OCI-LY7 (cell line): ENCODE measurements at regions not wholly inside any gene's neighbourhood (a gene's known extent, or its start where the extent isn't known, plus 50 kb on each side); places are given as distances from the start of the nearest gene placed in this dataset.

Experiments used
- BruUV-seq: library from RNA; stranded (reverse); fragments of 400-500 nt; replicated peaks from 2 replicates; lab custom pipeline; 2021; lab: Mats Ljungman, UMichigan
- CTCF ChIA-PET: fragments of 300-600 bp; sonication (Branson Sonifier 250); formaldehyde crosslinking; loops from one replicate; lab custom pipeline; 2022; ENCODE audit warnings: antibody characterized with exemption; ENCODE audit not compliant: unreplicated experiment; lab: Charles Lee
- POLR2A ChIA-PET: fragments of 300-600 bp; sonication (Branson Sonifier 250); formaldehyde crosslinking; loops from one replicate; lab custom pipeline; 2022; ENCODE audit warnings: antibody characterized with exemption; lab: Charles Lee
- DNase-seq: peaks from one replicate; pipeline ENCODE4 v3.0.0-alpha.2; 2015; ENCODE audit warnings: low spot score
- H2AFZ ChIP-seq: fragments of 200-600 bp; sonication (generic), shearing (Covaris generic); 2 replicates; pipeline ENCODE4 v1.6.1; 2014; ENCODE audit warnings: mild to moderate bottlenecking, antibody characterized with exemption, low read length, moderate library complexity
- H3K27ac ChIP-seq: fragments of 200-600 bp; sonication (generic); 2 replicates; pipeline ENCODE4 v1.5.1; 2014; ENCODE audit warnings: mixed run types, low read depth, mild to moderate bottlenecking, moderate library complexity, low read length, inconsistent platforms; ENCODE audit not compliant: poor library complexity, severe bottlenecking
- H3K36me3 ChIP-seq: fragments of 200-600 bp; sonication (generic); 2 replicates; pipeline ENCODE4 v1.6.1; 2014; ENCODE audit warnings: mild to moderate bottlenecking, antibody characterized with exemption, low read length, moderate library complexity, mixed read lengths; ENCODE audit not compliant: insufficient read depth
- H3K4me1 ChIP-seq: fragments of 200-600 bp; sonication (generic); 2 replicates; pipeline ENCODE4 v1.5.1; 2014; ENCODE audit warnings: mild to moderate bottlenecking, low read length; ENCODE audit not compliant: insufficient read depth, poor library complexity, severe bottlenecking
- H3K4me2 ChIP-seq: fragments of 200-600 bp; sonication (generic); 2 replicates; pipeline ENCODE4 v1.6.1; 2014; ENCODE audit warnings: mild to moderate bottlenecking, low read length
- H3K4me3 ChIP-seq: fragments of 200-600 bp; sonication (generic); 2 replicates; pipeline ENCODE4 v1.5.1; 2014; ENCODE audit warnings: mild to moderate bottlenecking, low read depth, low read length; ENCODE audit not compliant: poor library complexity, severe bottlenecking
- H3K79me2 ChIP-seq: fragments of 200-600 bp; sonication (generic); 2 replicates; pipeline ENCODE4 v1.6.1; 2016; ENCODE audit warnings: low read depth, mild to moderate bottlenecking, low read length, moderate library complexity, mixed read lengths; ENCODE audit not compliant: insufficient read depth
- H3K9me2 ChIP-seq: fragments of 200-600 bp; sonication (generic); 2 replicates; pipeline ENCODE4 v1.6.1; 2016; ENCODE audit warnings: mild to moderate bottlenecking, low read length, mixed read lengths; ENCODE audit not compliant: insufficient read depth
- H3K9me3 ChIP-seq: fragments of 200-600 bp; sonication (generic); 2 replicates; pipeline ENCODE4 v1.6.1; 2014; ENCODE audit warnings: mild to moderate bottlenecking, mixed run types, low read length, mixed read lengths
- H4K20me1 ChIP-seq: fragments of 200-600 bp; sonication (generic); 2 replicates; pipeline ENCODE4 v1.6.1; 2014; ENCODE audit warnings: mild to moderate bottlenecking, antibody characterized with exemption, low read length, moderate library complexity, mixed read lengths; ENCODE audit not compliant: insufficient read depth
- EZH2phosphoT487 ChIP-seq: fragments of 200-600 bp; sonication (generic); IDR thresholded peaks from 2 replicates; pipeline ENCODE4 v1.6.1; 2018; ENCODE audit warnings: low read depth, borderline replicate concordance, mild to moderate bottlenecking, mixed run types, antibody characterized with exemption, low read length, moderate library complexity, mixed read lengths
- intact Hi-C: fragments of 100-400 bp; cut with micrococcal nuclease; formaldehyde crosslinking; loops from one replicate; pipeline ENCODE4 v1.10.0; 2022; ENCODE audit not compliant: unreplicated experiment
- TF ChIP-seq, protein P1 (sequence below): fragments of 200-600 bp; sonication (generic); conservative IDR thresholded peaks from 2 replicates; pipeline ENCODE4 v1.5.1; 2014; ENCODE audit warnings: mild to moderate bottlenecking, antibody characterized with exemption, low read length, moderate library complexity, mixed read lengths

GRCh38 chr3:103690536-103690935, 1255.7 kb downstream of the ZPLD1 start:
- H2AFZ ChIP-seq, result no peak overlapping the region
- H3K4me3 ChIP-seq, result no peak overlapping the region
- BruUV-seq, result no TSS peak
- H3K36me3 ChIP-seq, result no peaks in the 10 kb centered on the region
- no peaks in the 10 kb centered on the region for H3K9me3 ChIP-seq
- TF ChIP-seq, protein P1, sequence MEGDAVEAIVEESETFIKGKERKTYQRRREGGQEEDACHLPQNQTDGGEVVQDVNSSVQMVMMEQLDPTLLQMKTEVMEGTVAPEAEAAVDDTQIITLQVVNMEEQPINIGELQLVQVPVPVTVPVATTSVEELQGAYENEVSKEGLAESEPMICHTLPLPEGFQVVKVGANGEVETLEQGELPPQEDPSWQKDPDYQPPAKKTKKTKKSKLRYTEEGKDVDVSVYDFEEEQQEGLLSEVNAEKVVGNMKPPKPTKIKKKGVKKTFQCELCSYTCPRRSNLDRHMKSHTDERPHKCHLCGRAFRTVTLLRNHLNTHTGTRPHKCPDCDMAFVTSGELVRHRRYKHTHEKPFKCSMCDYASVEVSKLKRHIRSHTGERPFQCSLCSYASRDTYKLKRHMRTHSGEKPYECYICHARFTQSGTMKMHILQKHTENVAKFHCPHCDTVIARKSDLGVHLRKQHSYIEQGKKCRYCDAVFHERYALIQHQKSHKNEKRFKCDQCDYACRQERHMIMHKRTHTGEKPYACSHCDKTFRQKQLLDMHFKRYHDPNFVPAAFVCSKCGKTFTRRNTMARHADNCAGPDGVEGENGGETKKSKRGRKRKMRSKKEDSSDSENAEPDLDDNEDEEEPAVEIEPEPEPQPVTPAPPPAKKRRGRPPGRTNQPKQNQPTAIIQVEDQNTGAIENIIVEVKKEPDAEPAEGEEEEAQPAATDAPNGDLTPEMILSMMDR, result no peak
- no peak for TF ChIP-seq EZH2phosphoT487
- H3K79me2 ChIP-seq, result no peaks in the 10 kb centered on the region
- H3K4me2 ChIP-seq, result no peak overlapping the region
- DNase-seq, result no peak
- H3K27ac ChIP-seq, result no peak overlapping the region
- no peaks in the 10 kb centered on the region for H4K20me1 ChIP-seq
- ChIA-PET CTCF (no interaction called here), POLR2A (no interaction called here)
- intact Hi-C loops, result no loop called here
- no peaks in the 10 kb centered on the region for H3K4me1 ChIP-seq
- H3K9me2 ChIP-seq, result no peaks in the 10 kb centered on the region

DNA sequence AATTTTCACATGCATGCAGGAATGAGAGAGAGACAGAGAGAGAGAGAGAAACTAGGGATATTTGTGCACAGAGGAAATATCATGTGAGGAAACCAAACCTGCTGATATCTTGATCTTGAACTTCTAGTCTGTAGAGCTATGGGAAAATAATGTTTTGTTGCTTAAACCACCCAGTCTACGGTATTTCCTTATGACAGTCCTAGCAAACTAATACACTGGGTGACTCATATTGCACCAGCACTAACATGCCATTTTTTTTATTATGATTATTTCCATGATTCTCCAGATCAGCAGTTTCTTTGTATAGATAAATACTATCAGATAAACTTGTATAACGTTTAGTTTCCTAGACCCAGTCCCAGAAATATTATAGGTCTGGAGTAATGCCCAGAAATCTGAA, 1259.0 kb downstream of the ZPLD1 start:
- H3K4me3 ChIP-seq, result no peak overlapping the region
- DNase-seq, result no peak
- H3K4me2 ChIP-seq, result no peak overlapping the region
- H3K9me3 ChIP-seq, result no peaks in the 10 kb centered on the region
- H3K4me1 ChIP-seq, result no peaks in the 10 kb centered on the region
- intact Hi-C loops, result no loop called here
- H3K9me2 ChIP-seq, result no peaks in the 10 kb centered on the region
- H4K20me1 ChIP-seq, result no peaks in the 10 kb centered on the region
- H3K79me2 ChIP-seq, result no peaks in the 10 kb centered on the region
- no peak overlapping the region for H2AFZ ChIP-seq
- ChIA-PET CTCF (no interaction called here), POLR2A (no interaction called here)
- BruUV-seq, result no TSS peak
- no peak overlapping the region for H3K27ac ChIP-seq
- no peaks in the 10 kb centered on the region for H3K36me3 ChIP-seq
- TF ChIP-seq, protein P1, result no peak
- no peak for TF ChIP-seq EZH2phosphoT487

GRCh38 chr3:103698646-103699045, 1263.8 kb downstream of the ZPLD1 start:
- Histone ChIP-seq H4K20me1 (no peaks in the 10 kb centered on the region), H3K9me2 (no peaks in the 10 kb centered on the region), H3K27ac (no peak overlapping the region), H3K4me2 (no peak overlapping the region), H3K9me3 (no peaks in the 10 kb centered on the region), H3K79me2 (no peaks in the 10 kb centered on the region), H3K4me3 (no peak overlapping the region), H3K36me3 (no peaks in the 10 kb centered on the region), H3K4me1 (no peaks in the 10 kb centered on the region), H2AFZ (no peak overlapping the region)
- ChIA-PET POLR2A (interaction anchor here (1.3 kb wide), 1 partner anchor 32 kb away, joined by 4 read pairs; no protein-coding TSS in a partner anchor), CTCF (no interaction called here)
- BruUV-seq, result no TSS peak
- DNase-seq, result no peak
- TF ChIP-seq EZH2phosphoT487, result no peak
- TF ChIP-seq, protein P1, result no peak
- intact Hi-C loops, result no loop called here
